ENCODE measurements at regions not wholly inside any gene's neighbourhood (a gene's known extent, or its start where the extent isn't known, plus 50 kb on each side); places are given as distances from the start of the nearest gene placed in this dataset.

- Histone ChIP-seq H3K4me3 (no peak overlapping the region), H3K27ac (no peak overlapping the region)
- intact Hi-C loops (cut with DNase I; ENCODE audit: low total_unique reads) = no loop called here
Observed at GRCh38 chr11:45058647-45058950, 87.8 kb upstream of the PRDM11 start.

GRCh38 chr11:45060707-45061106 is 85.7 kb upstream of the PRDM11 start:
- H3K27ac ChIP-seq = no peak overlapping the region
- no peaks in the 10 kb centered on the region for H3K36me3 ChIP-seq
- no peaks in the 10 kb centered on the region for H3K27me3 ChIP-seq
- H3K9me3 ChIP-seq = peaks cover 0 to 7% (median 0%) of the 10 kb centered on the region in 3 donors
- no peak for DNase-seq
- intact Hi-C loops (cut with DNase I; ENCODE audit: low total_unique reads) = no loop called here
- H3K4me1 ChIP-seq = no peaks in the 10 kb centered on the region
- H3K4me3 ChIP-seq = no peak overlapping the region
- TF ChIP-seq CTCF (IDR thresholded peaks at IDR 0.05) = no peak

More at GRCh38 chr11:45058647-45058950, 87.8 kb upstream of the PRDM11 start:
- Histone ChIP-seq H3K36me3 (no peaks in the 10 kb centered on the region), H3K9me3 (peaks cover 0 to 4% (median 0%) of the 10 kb centered on the region in 3 donors), H3K4me1 (no peaks in the 10 kb centered on the region), H3K27me3 (peaks cover 0 to 7% of the 10 kb centered on the region in 2 donors)
- DNase-seq = no peak
- TF ChIP-seq CTCF (IDR thresholded peaks at IDR 0.05) = no peak

GRCh38 chr11:45061641-45062040 is 84.8 kb upstream of the PRDM11 start:
- Histone ChIP-seq H3K4me3 (no peak overlapping the region), H3K9me3 (peaks cover 0 to 7% (median 0%) of the 10 kb centered on the region in 3 donors), H3K4me1 (no peaks in the 10 kb centered on the region), H3K36me3 (no peaks in the 10 kb centered on the region), H3K27ac (no peak overlapping the region), H3K27me3 (no peaks in the 10 kb centered on the region)
- intact Hi-C loops (cut with DNase I; ENCODE audit: low total_unique reads) = no loop called here
- TF ChIP-seq CTCF (IDR thresholded peaks at IDR 0.05) = no peak
- no peak for DNase-seq

GRCh38 chr11:45062115-45062514 is 84.3 kb upstream of the PRDM11 start:
- H3K4me1 ChIP-seq = no peaks in the 10 kb centered on the region
- no peak overlapping the region for H3K4me3 ChIP-seq
- intact Hi-C loops (cut with DNase I; ENCODE audit: low total_unique reads) = no loop called here

GRCh38 chr11:45062974-45063635 is 83.3 kb upstream of the PRDM11 start:
- Histone ChIP-seq H3K4me1 (no peaks in the 10 kb centered on the region), H3K27ac (no peak overlapping the region), H3K4me3 (no peak overlapping the region), H3K36me3 (no peaks in the 10 kb centered on the region), H3K9me3 (peaks cover 0 to 7% (median 0%) of the 10 kb centered on the region in 3 donors), H3K27me3 (no peaks in the 10 kb centered on the region)
- intact Hi-C loops (cut with DNase I; ENCODE audit: low total_unique reads) = no loop called here
- TF ChIP-seq CTCF (IDR thresholded peaks at IDR 0.05) = no peak
- DNase-seq = no peak

More at GRCh38 chr11:45062115-45062514, 84.3 kb upstream of the PRDM11 start:
- Histone ChIP-seq H3K36me3 (no peaks in the 10 kb centered on the region), H3K9me3 (peaks cover 0 to 7% (median 0%) of the 10 kb centered on the region in 3 donors), H3K27me3 (no peaks in the 10 kb centered on the region), H3K27ac (no peak overlapping the region)
- DNase-seq = no peak
- no peak for TF ChIP-seq CTCF (IDR thresholded peaks at IDR 0.05)

- intact Hi-C loops (cut with DNase I; ENCODE audit: low total_unique reads) = no loop called here
- Histone ChIP-seq H3K9me3 (peaks cover 0 to 7% (median 0%) of the 10 kb centered on the region in 3 donors), H3K4me1 (no peaks in the 10 kb centered on the region), H3K4me3 (no peak overlapping the region), H3K36me3 (no peaks in the 10 kb centered on the region), H3K27me3 (no peaks in the 10 kb centered on the region), H3K27ac (no peak overlapping the region)
- no peak for TF ChIP-seq CTCF (IDR thresholded peaks at IDR 0.05)
- no peak for DNase-seq
Observed at GRCh38 chr11:45063669-45064068, 82.8 kb upstream of the PRDM11 start.

Data from tibial artery (tissue), 4 donors.